ENCODE measurements at regions not wholly inside any gene's neighbourhood (a gene's known extent, or its start where the extent isn't known, plus 50 kb on each side); places are given as distances from the start of the nearest gene placed in this dataset.

GRCh38 chr15:62793752-62794144, 248.8 kb upstream of the TPM1 start:
- DNase-seq: no peak
- no peak overlapping the region for H3K27ac Mint-ChIP-seq
- no peak overlapping the region for H2AFZ ChIP-seq (ENCODE audit: insufficient read depth, low read depth, low read length, poor library complexity, severe bottlenecking)
- H3K4me1 ChIP-seq (ENCODE audit: control insufficient read depth in 2 of 2, insufficient read depth in 2 of 2, low read length in 2 of 2): no peaks in the 10 kb centered on the region
- H3K9ac ChIP-seq (ENCODE audit: low read length): no peak overlapping the region
- intact Hi-C loops (cut with micrococcal nuclease): no loop called here
- ChIA-PET POLR2A (no interaction called here), CTCF (no interaction called here)
- no peaks in the 10 kb centered on the region for H3K4me1 Mint-ChIP-seq
- peaks cover 19% of the 10 kb centered on the region for H3K27me3 Mint-ChIP-seq
- H3K9me3 ChIP-seq (ENCODE audit: control extremely low read depth in 1 of 3, control insufficient read depth in 2 of 3, insufficient read depth in 1 of 3, low read length in 2 of 3): no peaks in the 10 kb centered on the region
- H3K4me3 Mint-ChIP-seq: no peak overlapping the region
- 63% methylated on average over 5 of the region's 5 CpGs for WGBS (ENCODE audit: insufficient coverage)
- H3K27ac ChIP-seq (ENCODE audit: low read length in 2 of 2): no peak overlapping the region
- ATAC-seq (ENCODE audit: low read depth): no peak
- H3K9me3 Mint-ChIP-seq (ENCODE audit: insufficient read depth): no peaks in the 10 kb centered on the region
- no peaks in the 10 kb centered on the region for H3K27me3 ChIP-seq (replicated peaks in 1 of 4; ENCODE audit: control extremely low read depth in 1 of 4, control insufficient read depth in 3 of 4, insufficient read depth in 4 of 4, low read length in 3 of 4)
- no peak overlapping the region for H3K4me2 ChIP-seq (replicated peaks; ENCODE audit: low read depth, low read length, poor library complexity, severe bottlenecking)
- no peak for TF ChIP-seq EZH2 (IDR thresholded peaks at IDR 0.05; ENCODE audit: borderline replicate concordance, insufficient read depth, low read depth, low read length, poor library complexity, severe bottlenecking)
- TF ChIP-seq, protein P1, sequence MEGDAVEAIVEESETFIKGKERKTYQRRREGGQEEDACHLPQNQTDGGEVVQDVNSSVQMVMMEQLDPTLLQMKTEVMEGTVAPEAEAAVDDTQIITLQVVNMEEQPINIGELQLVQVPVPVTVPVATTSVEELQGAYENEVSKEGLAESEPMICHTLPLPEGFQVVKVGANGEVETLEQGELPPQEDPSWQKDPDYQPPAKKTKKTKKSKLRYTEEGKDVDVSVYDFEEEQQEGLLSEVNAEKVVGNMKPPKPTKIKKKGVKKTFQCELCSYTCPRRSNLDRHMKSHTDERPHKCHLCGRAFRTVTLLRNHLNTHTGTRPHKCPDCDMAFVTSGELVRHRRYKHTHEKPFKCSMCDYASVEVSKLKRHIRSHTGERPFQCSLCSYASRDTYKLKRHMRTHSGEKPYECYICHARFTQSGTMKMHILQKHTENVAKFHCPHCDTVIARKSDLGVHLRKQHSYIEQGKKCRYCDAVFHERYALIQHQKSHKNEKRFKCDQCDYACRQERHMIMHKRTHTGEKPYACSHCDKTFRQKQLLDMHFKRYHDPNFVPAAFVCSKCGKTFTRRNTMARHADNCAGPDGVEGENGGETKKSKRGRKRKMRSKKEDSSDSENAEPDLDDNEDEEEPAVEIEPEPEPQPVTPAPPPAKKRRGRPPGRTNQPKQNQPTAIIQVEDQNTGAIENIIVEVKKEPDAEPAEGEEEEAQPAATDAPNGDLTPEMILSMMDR (IDR thresholded peaks at IDR 0.05): no peak
- H4K20me1 ChIP-seq (ENCODE audit: control insufficient read depth, insufficient read depth, low read length, poor library complexity, severe bottlenecking): no peaks in the 10 kb centered on the region
- no peaks in the 10 kb centered on the region for H3K79me2 ChIP-seq (ENCODE audit: control insufficient read depth, insufficient read depth, low read length)
- H3K36me3 ChIP-seq (replicated peaks in 1 of 2; ENCODE audit: control extremely low read depth in 1 of 2, control insufficient read depth in 1 of 2, extremely low read depth in 1 of 2, insufficient read depth in 2 of 2, low read length in 1 of 2): no peaks in the 10 kb centered on the region
- H3K4me3 ChIP-seq (ENCODE audit: control extremely low read depth in 1 of 5, extremely low read depth in 1 of 5, insufficient read depth in 1 of 5, low read depth in 2 of 5, low read length in 4 of 5): no peak overlapping the region

GRCh38 chr15:62795171-62795570, 247.4 kb upstream of the TPM1 start:
- no peak overlapping the region for H2AFZ ChIP-seq (ENCODE audit: insufficient read depth, low read depth, low read length, poor library complexity, severe bottlenecking)
- no peaks in the 10 kb centered on the region for H4K20me1 ChIP-seq (ENCODE audit: control insufficient read depth, insufficient read depth, low read length, poor library complexity, severe bottlenecking)
- H3K27ac ChIP-seq (ENCODE audit: low read length in 2 of 2): no peak overlapping the region
- H3K4me3 ChIP-seq (ENCODE audit: control extremely low read depth in 1 of 5, extremely low read depth in 1 of 5, insufficient read depth in 1 of 5, low read depth in 2 of 5, low read length in 4 of 5): no peak overlapping the region
- POLR2A ChIA-PET: no interaction called here
- Mint-ChIP-seq H3K4me3 (no peak overlapping the region), H3K27ac (no peak overlapping the region), H3K4me1 (no peaks in the 10 kb centered on the region), H3K27me3 (peaks cover 16% of the 10 kb centered on the region), H3K9me3 (ENCODE audit: insufficient read depth) (no peaks in the 10 kb centered on the region)
- CTCF ChIA-PET: no interaction called here
- no peak for DNase-seq
- ATAC-seq (ENCODE audit: low read depth): no peak
- no peak for TF ChIP-seq EZH2 (IDR thresholded peaks at IDR 0.05; ENCODE audit: borderline replicate concordance, insufficient read depth, low read depth, low read length, poor library complexity, severe bottlenecking)
- TF ChIP-seq, protein P1 (IDR thresholded peaks at IDR 0.05): no peak
- H3K4me2 ChIP-seq (replicated peaks; ENCODE audit: low read depth, low read length, poor library complexity, severe bottlenecking): no peak overlapping the region
- intact Hi-C loops (cut with micrococcal nuclease): no loop called here
- H3K36me3 ChIP-seq (replicated peaks in 1 of 2; ENCODE audit: control extremely low read depth in 1 of 2, control insufficient read depth in 1 of 2, extremely low read depth in 1 of 2, insufficient read depth in 2 of 2, low read length in 1 of 2): no peaks in the 10 kb centered on the region
- H3K9me3 ChIP-seq (ENCODE audit: control extremely low read depth in 1 of 3, control insufficient read depth in 2 of 3, insufficient read depth in 1 of 3, low read length in 2 of 3): no peaks in the 10 kb centered on the region
- H3K9ac ChIP-seq (ENCODE audit: low read length): no peak overlapping the region
- WGBS (ENCODE audit: insufficient coverage): 96% methylated on average over 9 of the region's 13 CpGs
- no peaks in the 10 kb centered on the region for H3K27me3 ChIP-seq (replicated peaks in 1 of 4; ENCODE audit: control extremely low read depth in 1 of 4, control insufficient read depth in 3 of 4, insufficient read depth in 4 of 4, low read length in 3 of 4)
- H3K79me2 ChIP-seq (ENCODE audit: control insufficient read depth, insufficient read depth, low read length): no peaks in the 10 kb centered on the region
- no peaks in the 10 kb centered on the region for H3K4me1 ChIP-seq (ENCODE audit: control insufficient read depth in 2 of 2, insufficient read depth in 2 of 2, low read length in 2 of 2)

Data from B cell (primary cell).